K562 (cell line): ENCODE measurements at regions not wholly inside any gene's neighbourhood (a gene's known extent, or its start where the extent isn't known, plus 50 kb on each side); places are given as distances from the start of the nearest gene placed in this dataset.

Experiments
- CREB1 ChIP-seq, 2 experiments: sonication (generic) in 1 of 2; formaldehyde crosslinking in 1 of 2; IDR thresholded peaks; 2 replicates each; pipeline versions ENCODE4 v1.6.1 to v1.8.0; 2012 to 2022; ENCODE audit warnings: inconsistent platforms in 1 of 2, mild to moderate bottlenecking in 1 of 2, missing genetic modification reagents in 1 of 2, moderate library complexity in 1 of 2
- DACH1 ChIP-seq: fragments of 450-650 bp; IDR thresholded peaks from 2 replicates; pipeline ENCODE4 v1.6.1; 2018; ENCODE audit not compliant: partially characterized antibody
- ESRRB ChIP-seq: fragments of 250-450 bp; sonication (Bioruptor Pico); IDR thresholded peaks from 2 replicates; pipeline ENCODE4 v1.5.0; 2020; ENCODE audit warnings: mild to moderate bottlenecking, moderate library complexity, borderline replicate concordance
- FOS ChIP-seq: IDR thresholded peaks from 3 replicates; pipeline ENCODE4 v1.6.1; 2011; ENCODE audit not compliant: insufficient read length; ENCODE audit errors: extremely low read depth
- HDAC6 ChIP-seq: IDR thresholded peaks from 2 replicates; pipeline ENCODE4 v1.6.1; 2012; ENCODE audit warnings: low read depth, mild to moderate bottlenecking, control low read depth, inconsistent platforms, low read length, moderate library complexity
- HNRNPK ChIP-seq: fragments of 200-400 bp; formaldehyde crosslinking; IDR thresholded peaks from one replicate; pipeline ENCODE4 v1.6.1; 2018; ENCODE audit warnings: mild to moderate bottlenecking, low read depth, low read length; ENCODE audit not compliant: poor library complexity, severe bottlenecking
- MCM5 ChIP-seq: fragments of 450-650 bp; IDR thresholded peaks from 2 replicates; pipeline ENCODE4 v1.6.1; 2016; ENCODE audit warnings: low read depth
- MED1 ChIP-seq: sonication (generic); formaldehyde crosslinking; IDR thresholded peaks from 2 replicates; pipeline ENCODE4 v1.8.1; 2023; ENCODE audit warnings: missing genetic modification reagents, borderline replicate concordance
- NFRKB ChIP-seq: fragments of 450-650 bp; IDR thresholded peaks from 2 replicates; pipeline ENCODE4 v1.6.1; 2016; ENCODE audit warnings: low read depth
- RBBP5 ChIP-seq: fragments of 200-600 bp; sonication (generic); IDR thresholded peaks from 2 replicates; pipeline ENCODE4 v1.6.1; 2012; ENCODE audit warnings: borderline replicate concordance, mild to moderate bottlenecking, low read length, control low read depth, inconsistent platforms; ENCODE audit not compliant: insufficient read depth, poor library complexity, severe bottlenecking
- SMARCA5 ChIP-seq: fragments of 450-650 bp; IDR thresholded peaks from 2 replicates; pipeline ENCODE4 v1.6.1; 2016
- SRSF9 ChIP-seq: fragments of 200-400 bp; formaldehyde crosslinking; IDR thresholded peaks from 2 replicates; pipeline ENCODE4 v1.6.1; 2017; ENCODE audit warnings: low read depth, low read length, borderline replicate concordance
- TEAD1 ChIP-seq, 2 experiments: fragments of 450-650 bp in 1 of 2; sonication (generic) in 1 of 2; formaldehyde crosslinking; IDR thresholded peaks; 2 replicates each; pipeline versions ENCODE4 v1.4.0 to v1.8.0; 2020 to 2022; ENCODE audit warnings: mild to moderate bottlenecking in 2 of 2, missing genetic modification reagents in 1 of 2
- WHSC1 ChIP-seq: IDR thresholded peaks from one replicate; pipeline ENCODE4 v1.6.1; 2012; ENCODE audit warnings: low read length, control low read depth, inconsistent platforms
- ZKSCAN1 ChIP-seq: fragments of 150-350 bp; IDR thresholded peaks from 2 replicates; pipeline ENCODE4 v1.6.1; 2016; ENCODE audit warnings: low read depth, low read length
- ZNF311 ChIP-seq: fragments of 250-450 bp; sonication (Bioruptor Pico); IDR thresholded peaks from 2 replicates; pipeline ENCODE4 v1.4.0; 2020; ENCODE audit warnings: mild to moderate bottlenecking, moderate library complexity
- ZNF830 ChIP-seq: fragments of 250-450 bp; sonication (Bioruptor Pico); IDR thresholded peaks from 2 replicates; pipeline ENCODE4 v1.5.0; 2021; ENCODE audit warnings: mild to moderate bottlenecking
- ZZZ3 ChIP-seq: fragments of 450-650 bp; IDR thresholded peaks from 2 replicates; pipeline ENCODE4 v1.6.1; 2016; ENCODE audit warnings: antibody characterized with exemption, mild to moderate bottlenecking, moderate library complexity
- TF ChIP-seq, protein P1 (sequence below): sonication (generic); formaldehyde crosslinking; IDR thresholded peaks from 2 replicates; pipeline ENCODE4 v1.8.1; 2023; ENCODE audit warnings: mild to moderate bottlenecking, missing genetic modification reagents
- TF ChIP-seq, protein P2 (sequence below): fragments of 450-650 bp; formaldehyde crosslinking; conservative IDR thresholded peaks from 2 replicates; pipeline ENCODE4 v1.4.0; 2022; ENCODE audit warnings: mild to moderate bottlenecking, missing genetic modification characterization
- TF ChIP-seq, protein P3 (sequence below): sonication (generic); formaldehyde crosslinking; IDR thresholded peaks from 2 replicates; pipeline ENCODE4 v1.8.0; 2023; ENCODE audit warnings: mild to moderate bottlenecking, missing genetic modification reagents
- TF ChIP-seq, protein P4 (sequence below): fragments of 450-650 bp; formaldehyde crosslinking; IDR thresholded peaks from 2 replicates; pipeline ENCODE4 v1.4.0; 2022; ENCODE audit warnings: missing genetic modification characterization
- TF ChIP-seq, protein P5 (sequence below), 2 experiments: IDR thresholded peaks; 2 replicates each; pipeline ENCODE4 v1.6.1; 2011; ENCODE audit warnings: borderline replicate concordance in 1 of 2, control low read depth in 1 of 2, low read depth in 1 of 2, low read length in 1 of 2, mild to moderate bottlenecking in 1 of 2, mixed read lengths in 1 of 2, moderate library complexity in 1 of 2; ENCODE audit not compliant: insufficient read depth in 1 of 2, insufficient read length in 1 of 2, poor library complexity in 1 of 2, severe bottlenecking in 1 of 2; ENCODE audit errors: extremely low read depth in 1 of 2

DNA sequence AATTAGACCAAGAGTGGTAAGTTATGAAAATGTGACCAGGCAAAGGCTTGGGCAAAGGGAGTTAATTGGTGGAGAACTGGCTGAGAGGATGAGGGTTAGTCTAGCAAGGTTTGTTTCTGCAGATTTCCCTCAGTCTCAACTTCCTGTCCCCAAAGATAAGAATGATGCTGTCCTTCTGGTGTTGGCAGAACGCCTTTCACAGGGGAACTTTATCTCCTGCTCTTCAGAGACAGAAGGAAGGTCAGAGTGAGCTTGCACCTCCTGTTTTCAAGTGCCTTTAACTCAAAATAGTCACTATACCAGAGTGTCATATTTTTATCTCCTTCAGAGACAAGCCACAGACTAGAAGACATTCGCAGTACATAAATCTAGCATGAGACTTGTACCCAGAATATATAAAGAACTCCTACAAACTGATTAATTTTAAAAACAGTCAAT is 95.7 kb downstream of the TEX51 start (continued):
- TF ChIP-seq, protein P1, sequence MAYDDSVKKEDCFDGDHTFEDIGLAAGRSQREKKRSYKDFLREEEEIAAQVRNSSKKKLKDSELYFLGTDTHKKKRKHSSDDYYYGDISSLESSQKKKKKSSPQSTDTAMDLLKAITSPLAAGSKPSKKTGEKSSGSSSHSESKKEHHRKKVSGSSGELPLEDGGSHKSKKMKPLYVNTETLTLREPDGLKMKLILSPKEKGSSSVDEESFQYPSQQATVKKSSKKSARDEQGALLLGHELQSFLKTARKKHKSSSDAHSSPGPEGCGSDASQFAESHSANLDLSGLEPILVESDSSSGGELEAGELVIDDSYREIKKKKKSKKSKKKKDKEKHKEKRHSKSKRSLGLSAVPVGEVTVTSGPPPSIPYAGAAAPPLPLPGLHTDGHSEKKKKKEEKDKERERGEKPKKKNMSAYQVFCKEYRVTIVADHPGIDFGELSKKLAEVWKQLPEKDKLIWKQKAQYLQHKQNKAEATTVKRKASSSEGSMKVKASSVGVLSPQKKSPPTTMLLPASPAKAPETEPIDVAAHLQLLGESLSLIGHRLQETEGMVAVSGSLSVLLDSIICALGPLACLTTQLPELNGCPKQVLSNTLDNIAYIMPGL (CRISPR knock-in tag): no peak
- TF ChIP-seq ZZZ3 (no peak), ZKSCAN1 (no peak), CREB1 (IDR thresholded peaks at IDR 0.05) (peak; percentile 53; the same call in 1 of the 2 replicates), CREB1 (CRISPR knock-in tag; IDR thresholded peaks at IDR 0.05) (no peak), ZNF830 (CRISPR knock-in tag) (no peak), FOS (no peak), MCM5 (no peak), RBBP5 (no peak), ESRRB (no peak), ZNF311 (CRISPR knock-in tag) (no peak), TEAD1 (CRISPR knock-in tag; IDR thresholded peaks at IDR 0.05) (peak in 1 of 2 experiments; percentile 69; a peak in 2 of 4 replicates), NFRKB (no peak), MED1 (CRISPR knock-in tag) (no peak), SRSF9 (no peak), WHSC1 (no peak), DACH1 (no peak), HNRNPK (no peak), SMARCA5 (no peak), HDAC6 (no peak)
- TF ChIP-seq, protein P2, sequence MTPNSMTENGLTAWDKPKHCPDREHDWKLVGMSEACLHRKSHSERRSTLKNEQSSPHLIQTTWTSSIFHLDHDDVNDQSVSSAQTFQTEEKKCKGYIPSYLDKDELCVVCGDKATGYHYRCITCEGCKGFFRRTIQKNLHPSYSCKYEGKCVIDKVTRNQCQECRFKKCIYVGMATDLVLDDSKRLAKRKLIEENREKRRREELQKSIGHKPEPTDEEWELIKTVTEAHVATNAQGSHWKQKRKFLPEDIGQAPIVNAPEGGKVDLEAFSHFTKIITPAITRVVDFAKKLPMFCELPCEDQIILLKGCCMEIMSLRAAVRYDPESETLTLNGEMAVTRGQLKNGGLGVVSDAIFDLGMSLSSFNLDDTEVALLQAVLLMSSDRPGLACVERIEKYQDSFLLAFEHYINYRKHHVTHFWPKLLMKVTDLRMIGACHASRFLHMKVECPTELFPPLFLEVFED (CRISPR knock-in tag): no peak
- TF ChIP-seq, protein P3, sequence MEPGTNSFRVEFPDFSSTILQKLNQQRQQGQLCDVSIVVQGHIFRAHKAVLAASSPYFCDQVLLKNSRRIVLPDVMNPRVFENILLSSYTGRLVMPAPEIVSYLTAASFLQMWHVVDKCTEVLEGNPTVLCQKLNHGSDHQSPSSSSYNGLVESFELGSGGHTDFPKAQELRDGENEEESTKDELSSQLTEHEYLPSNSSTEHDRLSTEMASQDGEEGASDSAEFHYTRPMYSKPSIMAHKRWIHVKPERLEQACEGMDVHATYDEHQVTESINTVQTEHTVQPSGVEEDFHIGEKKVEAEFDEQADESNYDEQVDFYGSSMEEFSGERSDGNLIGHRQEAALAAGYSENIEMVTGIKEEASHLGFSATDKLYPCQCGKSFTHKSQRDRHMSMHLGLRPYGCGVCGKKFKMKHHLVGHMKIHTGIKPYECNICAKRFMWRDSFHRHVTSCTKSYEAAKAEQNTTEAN (CRISPR knock-in tag): no peak
- TF ChIP-seq, protein P4, sequence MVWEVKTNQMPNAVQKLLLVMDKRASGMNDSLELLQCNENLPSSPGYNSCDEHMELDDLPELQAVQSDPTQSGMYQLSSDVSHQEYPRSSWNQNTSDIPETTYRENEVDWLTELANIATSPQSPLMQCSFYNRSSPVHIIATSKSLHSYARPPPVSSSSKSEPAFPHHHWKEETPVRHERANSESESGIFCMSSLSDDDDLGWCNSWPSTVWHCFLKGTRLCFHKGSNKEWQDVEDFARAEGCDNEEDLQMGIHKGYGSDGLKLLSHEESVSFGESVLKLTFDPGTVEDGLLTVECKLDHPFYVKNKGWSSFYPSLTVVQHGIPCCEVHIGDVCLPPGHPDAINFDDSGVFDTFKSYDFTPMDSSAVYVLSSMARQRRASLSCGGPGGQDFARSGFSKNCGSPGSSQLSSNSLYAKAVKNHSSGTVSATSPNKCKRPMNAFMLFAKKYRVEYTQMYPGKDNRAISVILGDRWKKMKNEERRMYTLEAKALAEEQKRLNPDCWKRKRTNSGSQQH (CRISPR knock-in tag): no peak
- TF ChIP-seq, protein P5, sequence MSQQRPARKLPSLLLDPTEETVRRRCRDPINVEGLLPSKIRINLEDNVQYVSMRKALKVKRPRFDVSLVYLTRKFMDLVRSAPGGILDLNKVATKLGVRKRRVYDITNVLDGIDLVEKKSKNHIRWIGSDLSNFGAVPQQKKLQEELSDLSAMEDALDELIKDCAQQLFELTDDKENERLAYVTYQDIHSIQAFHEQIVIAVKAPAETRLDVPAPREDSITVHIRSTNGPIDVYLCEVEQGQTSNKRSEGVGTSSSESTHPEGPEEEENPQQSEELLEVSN (IDR thresholded peaks at IDR 0.05; ENCODE audit: borderline replicate concordance in 1 of 2, extremely low read depth in 1 of 2, insufficient read depth in 1 of 2, insufficient read length in 1 of 2, low read depth in 1 of 2, low read length in 1 of 2, poor library complexity in 1 of 2, severe bottlenecking in 1 of 2): no peak
